MM.1S (cell line): ENCODE measurements at regions not wholly inside any gene's neighbourhood (a gene's known extent, or its start where the extent isn't known, plus 50 kb on each side); places are given as distances from the start of the nearest gene placed in this dataset.
A peak's percentile ranks its signal among the peaks of the same experiment; 100 is the strongest.

Experiments used
- CTCF ChIP-seq: fragments of 300-600 bp; sonication (generic); IDR thresholded peaks from 2 replicates; pipeline ENCODE4 v1.5.1; 2016; ENCODE audit warnings: antibody characterized with exemption, low read length, mixed read lengths
- EZH2 ChIP-seq: fragments of 300-600 bp; sonication (generic); optimal IDR thresholded peaks from 2 replicates; pipeline ENCODE3; 2017; ENCODE audit warnings: low read depth, mild to moderate bottlenecking, antibody characterized with exemption, low read length, mixed read lengths

DNA sequence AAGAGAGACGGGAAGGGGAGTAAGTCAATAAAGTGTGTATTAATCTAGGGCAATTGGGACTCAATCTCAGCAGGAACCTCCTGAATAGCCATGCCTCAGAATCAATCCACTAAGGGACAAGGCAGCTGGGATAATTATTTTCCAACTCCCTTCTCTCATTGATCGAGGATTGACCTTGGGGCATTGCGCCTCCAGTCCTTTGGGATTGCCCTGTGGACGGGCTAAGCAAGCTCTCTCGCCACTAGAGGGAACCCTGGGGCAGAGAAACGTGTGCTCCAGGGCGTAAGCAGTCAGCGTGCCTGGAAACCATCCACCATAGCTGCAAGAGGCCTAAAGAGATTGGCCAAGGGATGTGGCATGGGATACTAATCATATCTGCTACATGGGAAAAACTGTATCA lies 53.9 kb upstream of the ERCC4 start:
- TF ChIP-seq CTCF (peak; percentile 47), EZH2 (no peak)
